ENCODE measurements at regions not wholly inside any gene's neighbourhood (a gene's known extent, or its start where the extent isn't known, plus 50 kb on each side); places are given as distances from the start of the nearest gene placed in this dataset.

- Mint-ChIP-seq H3K4me3 (ENCODE audit: unreplicated experiment) (no peak overlapping the region), H3K4me1 (ENCODE audit: insufficient read depth, unreplicated experiment) (peaks cover 16% of the 10 kb centered on the region), H3K9me3 (ENCODE audit: unreplicated experiment) (no peaks in the 10 kb centered on the region), H3K27ac (ENCODE audit: low read depth, unreplicated experiment) (no peak overlapping the region), H3K27me3 (ENCODE audit: insufficient read depth, unreplicated experiment) (no peaks in the 10 kb centered on the region), H3K36me3 (ENCODE audit: insufficient read depth, unreplicated experiment) (no peaks in the 10 kb centered on the region)
- intact Hi-C loops (cut with micrococcal nuclease): loop anchor here (10.0 kb wide), 1 partner anchor 418 kb away; no protein-coding TSS in a partner anchor
- POLR2A ChIA-PET: interaction anchor here (0.9 to 1.5 kb wide), 3 partner anchors 11 to 117 kb away, joined by 3 read pairs; no protein-coding TSS in a partner anchor
- CTCF ChIA-PET: interaction anchor here (0.6 to 0.7 kb wide), 3 partner anchors 16 to 125 kb away, joined by 3 read pairs; no protein-coding TSS in a partner anchor
- BruUV-seq (replicated peaks): no TSS peak
- TF ChIP-seq, protein P1, sequence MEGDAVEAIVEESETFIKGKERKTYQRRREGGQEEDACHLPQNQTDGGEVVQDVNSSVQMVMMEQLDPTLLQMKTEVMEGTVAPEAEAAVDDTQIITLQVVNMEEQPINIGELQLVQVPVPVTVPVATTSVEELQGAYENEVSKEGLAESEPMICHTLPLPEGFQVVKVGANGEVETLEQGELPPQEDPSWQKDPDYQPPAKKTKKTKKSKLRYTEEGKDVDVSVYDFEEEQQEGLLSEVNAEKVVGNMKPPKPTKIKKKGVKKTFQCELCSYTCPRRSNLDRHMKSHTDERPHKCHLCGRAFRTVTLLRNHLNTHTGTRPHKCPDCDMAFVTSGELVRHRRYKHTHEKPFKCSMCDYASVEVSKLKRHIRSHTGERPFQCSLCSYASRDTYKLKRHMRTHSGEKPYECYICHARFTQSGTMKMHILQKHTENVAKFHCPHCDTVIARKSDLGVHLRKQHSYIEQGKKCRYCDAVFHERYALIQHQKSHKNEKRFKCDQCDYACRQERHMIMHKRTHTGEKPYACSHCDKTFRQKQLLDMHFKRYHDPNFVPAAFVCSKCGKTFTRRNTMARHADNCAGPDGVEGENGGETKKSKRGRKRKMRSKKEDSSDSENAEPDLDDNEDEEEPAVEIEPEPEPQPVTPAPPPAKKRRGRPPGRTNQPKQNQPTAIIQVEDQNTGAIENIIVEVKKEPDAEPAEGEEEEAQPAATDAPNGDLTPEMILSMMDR (IDR thresholded peaks at IDR 0.05; ENCODE audit: unreplicated experiment): no peak
- DNase-seq (ENCODE audit: unreplicated experiment): no peak
Observed at GRCh38 chr1:227432981-227433380, 114.7 kb upstream of the CDC42BPA start.

DNA sequence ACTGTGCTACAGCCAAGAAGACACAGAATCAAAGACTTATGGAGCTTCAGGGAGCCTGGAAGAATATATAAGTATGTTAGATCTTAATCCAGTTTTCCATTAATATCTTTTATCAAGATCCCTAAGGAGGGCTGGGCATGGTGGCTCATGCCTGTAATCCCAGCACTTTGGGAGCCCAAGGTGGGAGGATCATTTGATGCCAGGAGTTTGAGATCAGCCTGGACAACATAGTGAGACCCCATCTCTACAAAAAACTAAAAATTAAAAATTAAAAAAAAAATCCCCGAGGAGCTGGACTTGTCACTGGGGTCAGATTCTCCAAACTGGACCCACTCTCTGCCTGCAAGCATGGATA is 113.9 kb upstream of the CDC42BPA start:
- no peak overlapping the region for H3K27ac Mint-ChIP-seq (ENCODE audit: low read depth, unreplicated experiment)
- H3K27me3 Mint-ChIP-seq (ENCODE audit: insufficient read depth, unreplicated experiment): no peaks in the 10 kb centered on the region
- no TSS peak for BruUV-seq (replicated peaks)
- ChIA-PET POLR2A (interaction anchor here (0.6 to 1.4 kb wide), 3 partner anchors 112 to 116 kb away, joined by 3 to 4 read pairs (median 3); no protein-coding TSS in a partner anchor), CTCF (interaction anchor here (0.6 to 2.4 kb wide), 9 partner anchors 8 to 799 kb away, joined by 3 to 9 read pairs (median 4); no protein-coding TSS in a partner anchor)
- no peaks in the 10 kb centered on the region for H3K9me3 Mint-ChIP-seq (ENCODE audit: unreplicated experiment)
- TF ChIP-seq, protein P1 (IDR thresholded peaks at IDR 0.05; ENCODE audit: unreplicated experiment): no peak
- H3K4me1 Mint-ChIP-seq (ENCODE audit: insufficient read depth, unreplicated experiment): peaks cover 8% of the 10 kb centered on the region
- intact Hi-C loops (cut with micrococcal nuclease): loop anchor here (10.0 kb wide), 1 partner anchor 417 kb away; no protein-coding TSS in a partner anchor
- no peak overlapping the region for H3K4me3 Mint-ChIP-seq (ENCODE audit: unreplicated experiment)
- no peaks in the 10 kb centered on the region for H3K36me3 Mint-ChIP-seq (ENCODE audit: insufficient read depth, unreplicated experiment)
- no peak for DNase-seq (ENCODE audit: unreplicated experiment)

DNA sequence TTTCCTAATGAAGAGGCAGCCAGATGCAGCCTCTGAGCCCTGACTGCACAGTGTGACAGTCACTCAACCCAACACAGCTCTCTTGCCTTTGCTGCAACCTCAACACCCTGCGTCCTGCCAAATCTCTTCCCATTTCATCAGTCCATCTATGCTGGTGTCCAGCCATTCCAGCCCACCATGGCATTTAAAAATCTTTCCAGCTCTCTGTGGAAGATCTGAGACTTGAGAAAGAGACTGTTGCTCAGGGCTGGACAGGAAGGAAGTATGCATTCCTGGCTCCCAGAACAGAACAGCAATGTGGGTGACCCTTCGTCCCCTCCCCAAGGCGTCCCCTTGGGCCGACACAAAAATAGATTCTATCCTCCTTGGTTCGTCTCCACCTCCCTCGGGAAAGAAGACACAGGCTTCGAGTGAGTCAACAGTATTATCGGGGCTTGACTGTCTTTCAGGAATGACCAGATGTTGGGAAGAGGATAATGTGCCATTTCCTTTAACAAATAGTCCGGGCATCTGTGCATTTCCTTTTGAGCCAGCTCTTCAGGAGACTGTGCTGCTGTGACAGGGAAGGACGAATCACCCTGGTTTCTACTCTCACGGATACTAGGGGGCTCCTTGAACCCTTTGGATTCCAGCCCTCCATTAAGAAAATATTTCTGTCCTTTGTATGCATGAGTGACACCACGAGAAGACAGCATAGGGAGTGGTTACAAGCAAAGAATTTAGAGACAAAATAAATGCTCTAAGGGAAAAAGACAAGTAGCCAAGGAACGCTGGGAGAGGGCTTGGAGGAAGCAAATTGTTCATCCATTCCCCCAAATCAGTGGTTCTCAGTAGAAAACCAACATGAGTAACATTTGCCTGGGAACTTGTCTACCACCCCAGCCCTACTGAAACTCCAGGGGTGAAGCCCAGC is 111.4 kb upstream of the CDC42BPA start:
- no peak overlapping the region for H3K27ac Mint-ChIP-seq (ENCODE audit: low read depth, unreplicated experiment)
- BruUV-seq (replicated peaks): no TSS peak
- CTCF ChIA-PET: interaction anchor here (0.7 to 0.8 kb wide), 2 partner anchors 194 to 795 kb away, joined by 3 to 6 read pairs; no protein-coding TSS in a partner anchor
- H3K27me3 Mint-ChIP-seq (ENCODE audit: insufficient read depth, unreplicated experiment): no peaks in the 10 kb centered on the region
- H3K4me3 Mint-ChIP-seq (ENCODE audit: unreplicated experiment): no peak overlapping the region
- TF ChIP-seq, protein P1 (IDR thresholded peaks at IDR 0.05; ENCODE audit: unreplicated experiment): no peak
- POLR2A ChIA-PET: no interaction called here
- no peaks in the 10 kb centered on the region for H3K9me3 Mint-ChIP-seq (ENCODE audit: unreplicated experiment)
- H3K4me1 Mint-ChIP-seq (ENCODE audit: insufficient read depth, unreplicated experiment): no peaks in the 10 kb centered on the region
- DNase-seq (ENCODE audit: unreplicated experiment): peak; percentile 35
- intact Hi-C loops (cut with micrococcal nuclease): loop anchor here (10.0 kb wide), 1 partner anchor 415 kb away; no protein-coding TSS in a partner anchor
- H3K36me3 Mint-ChIP-seq (ENCODE audit: insufficient read depth, unreplicated experiment): no peaks in the 10 kb centered on the region

GRCh38 chr1:227428803-227429202 is 110.5 kb upstream of the CDC42BPA start:
- TF ChIP-seq, protein P1 (IDR thresholded peaks at IDR 0.05; ENCODE audit: unreplicated experiment): no peak
- H3K27me3 Mint-ChIP-seq (ENCODE audit: insufficient read depth, unreplicated experiment): no peaks in the 10 kb centered on the region
- H3K27ac Mint-ChIP-seq (ENCODE audit: low read depth, unreplicated experiment): no peak overlapping the region
- DNase-seq (ENCODE audit: unreplicated experiment): peak; percentile 30
- BruUV-seq (replicated peaks): no TSS peak
- CTCF ChIA-PET: interaction anchor here (0.5 to 1.2 kb wide), 4 partner anchors 8 to 794 kb away, joined by 3 to 5 read pairs (median 3); no protein-coding TSS in a partner anchor
- POLR2A ChIA-PET: no interaction called here
- H3K36me3 Mint-ChIP-seq (ENCODE audit: insufficient read depth, unreplicated experiment): no peaks in the 10 kb centered on the region
- intact Hi-C loops (cut with micrococcal nuclease): no loop called here
- H3K9me3 Mint-ChIP-seq (ENCODE audit: unreplicated experiment): no peaks in the 10 kb centered on the region
- no peaks in the 10 kb centered on the region for H3K4me1 Mint-ChIP-seq (ENCODE audit: insufficient read depth, unreplicated experiment)
- no peak overlapping the region for H3K4me3 Mint-ChIP-seq (ENCODE audit: unreplicated experiment)

Measured in MCF 10A (cell line).